Fibroblast of lung (primary cell): ENCODE measurements at regions not wholly inside any gene's neighbourhood (a gene's known extent, or its start where the extent isn't known, plus 50 kb on each side); places are given as distances from the start of the nearest gene placed in this dataset.

ENCODE experiments used
- DNase-seq, 2 donors: peaks; one replicate each; pipeline versions ENCODE4 v3.0.0 to v3.0.0-alpha.2; 2010; ENCODE audit warnings: low read depth in 2 of 2
- H2AFZ ChIP-seq: 2 replicates; pipeline ENCODE4 v1.5.1; 2012; ENCODE audit warnings: low read length, control low read depth, inconsistent platforms
- H3K27ac ChIP-seq: 2 replicates; pipeline ENCODE4 v1.5.1; 2011; ENCODE audit warnings: low read length, control low read depth; ENCODE audit not compliant: insufficient read depth
- H3K27me3 ChIP-seq: 2 replicates; pipeline ENCODE4 v1.5.1; 2011; ENCODE audit warnings: mild to moderate bottlenecking, low read length; ENCODE audit not compliant: control insufficient read depth, insufficient read depth
- H3K36me3 ChIP-seq: 2 replicates; pipeline ENCODE4 v1.5.1; 2011; ENCODE audit warnings: low read length; ENCODE audit not compliant: control insufficient read depth, insufficient read depth
- H3K4me1 ChIP-seq: 2 replicates; pipeline ENCODE4 v1.5.1; 2011; ENCODE audit warnings: low read length; ENCODE audit not compliant: control insufficient read depth, insufficient read depth; ENCODE audit errors: extremely low read depth
- H3K4me2 ChIP-seq: 2 replicates; pipeline ENCODE4 v1.5.1; 2011; ENCODE audit warnings: low read length, control low read depth; ENCODE audit not compliant: insufficient read depth; ENCODE audit errors: extremely low read depth
- H3K4me3 ChIP-seq, 4 experiments: fragments of 200-600 bp in 1 of 4; sonication (generic) in 1 of 4; replicated peaks in 1 of 4; 2 replicates each; pipeline ENCODE4 v1.5.1; 2011 to 2016; ENCODE audit warnings: low read length in 4 of 4, low read depth in 3 of 4, mild to moderate bottlenecking in 3 of 4, control low read depth in 2 of 4, inconsistent platforms in 1 of 4, mixed read lengths in 1 of 4; ENCODE audit not compliant: insufficient read depth in 1 of 4; ENCODE audit errors: control extremely low read depth in 1 of 4
- H3K79me2 ChIP-seq: 2 replicates; pipeline ENCODE4 v1.5.1; 2012; ENCODE audit warnings: mild to moderate bottlenecking, low read length, inconsistent platforms; ENCODE audit not compliant: control insufficient read depth, insufficient read depth
- H3K9ac ChIP-seq: 2 replicates; pipeline ENCODE4 v1.5.1; 2011; ENCODE audit warnings: mild to moderate bottlenecking, low read length, control low read depth; ENCODE audit not compliant: insufficient read depth
- H3K9me3 ChIP-seq: 2 replicates; pipeline ENCODE4 v1.5.1; 2012; ENCODE audit warnings: low read depth, low read length; ENCODE audit not compliant: control insufficient read depth, insufficient read depth
- H4K20me1 ChIP-seq: 2 replicates; pipeline ENCODE4 v1.5.1; 2011; ENCODE audit warnings: low read length; ENCODE audit not compliant: control insufficient read depth, insufficient read depth; ENCODE audit errors: extremely low read depth
- CTCF ChIP-seq, 2 donors: IDR thresholded peaks in 1 of 2; conservative IDR thresholded peaks in 1 of 2; 1 replicate in 1 of 2; 2 replicates in 1 of 2; pipeline ENCODE4 v1.5.1; 2011 to 2012; ENCODE audit warnings: low read length in 2 of 2, control low read depth in 1 of 2, inconsistent platforms in 1 of 2, low read depth in 1 of 2, mild to moderate bottlenecking in 1 of 2
- EZH2 ChIP-seq: IDR thresholded peaks from 2 replicates; pipeline ENCODE4 v1.5.1; 2012; ENCODE audit warnings: low read length, control low read depth, mild to moderate bottlenecking; ENCODE audit errors: missing control alignments

GRCh38 chr17:51430591-51430990 lies 170.2 kb downstream of the UTP18 start:
- TF ChIP-seq EZH2 (no peak), CTCF (conservative IDR thresholded peaks at IDR 0.05 in 1 of 2, IDR thresholded peaks at IDR 0.05 in 1 of 2; ENCODE audit: low read depth in 1 of 2, low read length in 2 of 2) (no peak)
- Histone ChIP-seq H3K9me3 (no peaks in the 10 kb centered on the region), H3K4me3 (no peak overlapping the region), H3K4me1 (no peaks in the 10 kb centered on the region), H4K20me1 (no peaks in the 10 kb centered on the region), H3K4me2 (no peak overlapping the region), H3K79me2 (no peaks in the 10 kb centered on the region), H3K9ac (no peak overlapping the region), H3K27ac (no peak overlapping the region), H3K36me3 (no peaks in the 10 kb centered on the region), H3K27me3 (no peaks in the 10 kb centered on the region), H2AFZ (no peak overlapping the region)
- DNase-seq = no peak

- TF ChIP-seq CTCF (conservative IDR thresholded peaks at IDR 0.05 in 1 of 2, IDR thresholded peaks at IDR 0.05 in 1 of 2; ENCODE audit: low read depth in 1 of 2, low read length in 2 of 2) (no peak), EZH2 (no peak)
Measured at GRCh38 chr17:51434434-51435170, 174.3 kb downstream of the UTP18 start.

GRCh38 chr17:51435171-51435552 lies 174.8 kb downstream of the UTP18 start:
- no peaks in the 10 kb centered on the region for H3K4me1 ChIP-seq
- H3K36me3 ChIP-seq = no peaks in the 10 kb centered on the region
- H2AFZ ChIP-seq = no peak overlapping the region
- no peak for DNase-seq
- H3K4me3 ChIP-seq = no peak overlapping the region
- H3K9ac ChIP-seq = no peak overlapping the region
- H3K27me3 ChIP-seq = no peaks in the 10 kb centered on the region
- no peaks in the 10 kb centered on the region for H4K20me1 ChIP-seq
- TF ChIP-seq CTCF (conservative IDR thresholded peaks at IDR 0.05 in 1 of 2, IDR thresholded peaks at IDR 0.05 in 1 of 2; ENCODE audit: low read depth in 1 of 2, low read length in 2 of 2) (no peak), EZH2 (no peak)
- H3K9me3 ChIP-seq = no peaks in the 10 kb centered on the region
- H3K4me2 ChIP-seq = no peak overlapping the region
- no peaks in the 10 kb centered on the region for H3K79me2 ChIP-seq
- H3K27ac ChIP-seq = no peak overlapping the region

More at GRCh38 chr17:51434434-51435170, 174.3 kb downstream of the UTP18 start:
- Histone ChIP-seq H3K79me2 (no peaks in the 10 kb centered on the region), H3K27me3 (no peaks in the 10 kb centered on the region), H2AFZ (no peak overlapping the region), H3K27ac (no peak overlapping the region), H3K36me3 (no peaks in the 10 kb centered on the region), H3K4me1 (no peaks in the 10 kb centered on the region), H4K20me1 (no peaks in the 10 kb centered on the region), H3K9ac (no peak overlapping the region), H3K4me2 (no peak overlapping the region), H3K4me3 (no peak overlapping the region), H3K9me3 (no peaks in the 10 kb centered on the region)
- no peak for DNase-seq
